PC-9 (cell line): ENCODE measurements at regions not wholly inside any gene's neighbourhood (a gene's known extent, or its start where the extent isn't known, plus 50 kb on each side); places are given as distances from the start of the nearest gene placed in this dataset.

Experiments
- BruUV-seq: library from RNA; stranded (reverse); fragments of 400-500 nt; replicated peaks from 2 replicates; lab custom pipeline; 2021; lab: Mats Ljungman, UMichigan
- CTCF ChIA-PET: fragments of 300-600 bp; sonication (Branson Sonifier 250); formaldehyde crosslinking; loops from one replicate; lab custom pipeline; 2022; ENCODE audit warnings: antibody characterized with exemption; lab: Charles Lee
- POLR2A ChIA-PET: fragments of 300-600 bp; sonication (Branson Sonifier 250); formaldehyde crosslinking; loops from one replicate; lab custom pipeline; 2022; ENCODE audit warnings: antibody characterized with exemption; ENCODE audit not compliant: unreplicated experiment; lab: Charles Lee
- DNase-seq, 2 experiments: peaks; one replicate each; pipeline versions ENCODE4 v3.0.0 to v3.0.0-alpha.2; 2015 to 2022; ENCODE audit warnings: mixed read lengths in 1 of 2
- H2AFZ ChIP-seq: fragments of 200-600 bp; sonication (generic); 2 replicates; pipeline ENCODE4 v1.8.1; 2017; ENCODE audit warnings: antibody characterized with exemption
- H3F3A ChIP-seq: fragments of 200-600 bp; sonication (generic); 2 replicates; pipeline ENCODE4 v1.8.1; 2017; ENCODE audit warnings: antibody characterized with exemption, mild to moderate bottlenecking, low read depth; ENCODE audit not compliant: insufficient read depth
- H3K27ac ChIP-seq: fragments of 200-600 bp; sonication (generic); 2 replicates; pipeline ENCODE4 v1.6.1; 2016; ENCODE audit warnings: mixed run types
- H3K27me3 ChIP-seq: fragments of 200-600 bp; sonication (generic); 2 replicates; pipeline ENCODE4 v1.6.1; 2016; ENCODE audit warnings: low read depth, mixed run types; ENCODE audit not compliant: insufficient read depth
- H3K36me3 ChIP-seq: fragments of 200-600 bp; sonication (generic); 2 replicates; pipeline ENCODE4 v1.6.1; 2016; ENCODE audit warnings: low read depth, mixed run types
- H3K4me1 ChIP-seq: fragments of 200-600 bp; sonication (generic); replicated peaks from 2 replicates; pipeline ENCODE4 v1.6.1; 2016; ENCODE audit warnings: mixed run types; ENCODE audit not compliant: insufficient read depth
- H3K4me2 ChIP-seq: fragments of 200-600 bp; sonication (generic); 2 replicates; pipeline ENCODE4 v1.6.1; 2017; ENCODE audit warnings: mixed run types
- H3K4me3 ChIP-seq: fragments of 200-600 bp; sonication (generic); 2 replicates; pipeline ENCODE4 v1.6.1; 2016; ENCODE audit warnings: mixed run types
- H3K79me2 ChIP-seq: fragments of 200-600 bp; sonication (generic); 2 replicates; pipeline ENCODE4 v1.6.1; 2017; ENCODE audit warnings: low read depth, mixed run types
- H3K9me2 ChIP-seq: fragments of 200-600 bp; sonication (generic); 2 replicates; pipeline ENCODE4 v1.8.1; 2017; ENCODE audit warnings: mild to moderate bottlenecking; ENCODE audit not compliant: insufficient read depth
- H3K9me3 ChIP-seq: fragments of 200-600 bp; sonication (generic); 2 replicates; pipeline ENCODE4 v1.8.1; 2016; ENCODE audit warnings: low read depth; ENCODE audit not compliant: insufficient read depth
- H4K20me1 ChIP-seq: fragments of 200-600 bp; sonication (generic); 2 replicates; pipeline ENCODE4 v1.8.1; 2017; ENCODE audit not compliant: insufficient read depth
- CTCF ChIP-seq: fragments of 200-600 bp; sonication (generic); conservative IDR thresholded peaks from 2 replicates; pipeline ENCODE4 v1.6.1; 2017; ENCODE audit warnings: mixed run types, antibody characterized with exemption, mild to moderate bottlenecking, moderate library complexity
- EZH2 ChIP-seq: fragments of 200-600 bp; sonication (generic); IDR thresholded peaks from 2 replicates; pipeline ENCODE4 v1.8.0; 2017; ENCODE audit warnings: antibody characterized with exemption, low read depth
- intact Hi-C: fragments of 100-400 bp; cut with micrococcal nuclease; formaldehyde crosslinking; loops from one replicate; pipeline ENCODE4 v1.10.0; 2022; ENCODE audit not compliant: unreplicated experiment

GRCh38 chr11:127628458-127628785 lies 627.9 kb upstream of the KIRREL3 start:
- ChIA-PET POLR2A (no interaction called here), CTCF (no interaction called here)
- Histone ChIP-seq H3K79me2 (no peaks in the 10 kb centered on the region), H3K9me3 (no peaks in the 10 kb centered on the region), H3K27me3 (no peaks in the 10 kb centered on the region), H3K4me2 (no peak overlapping the region), H3K4me3 (no peak overlapping the region), H3K9me2 (no peaks in the 10 kb centered on the region), H3K36me3 (no peaks in the 10 kb centered on the region), H3K27ac (no peak overlapping the region), H4K20me1 (no peaks in the 10 kb centered on the region), H3F3A (no peaks in the 10 kb centered on the region), H3K4me1 (no peaks in the 10 kb centered on the region), H2AFZ (no peak overlapping the region)
- TF ChIP-seq EZH2 (no peak), CTCF (no peak)
- no TSS peak for BruUV-seq
- DNase-seq, result no peak
- intact Hi-C loops, result no loop called here

DNA sequence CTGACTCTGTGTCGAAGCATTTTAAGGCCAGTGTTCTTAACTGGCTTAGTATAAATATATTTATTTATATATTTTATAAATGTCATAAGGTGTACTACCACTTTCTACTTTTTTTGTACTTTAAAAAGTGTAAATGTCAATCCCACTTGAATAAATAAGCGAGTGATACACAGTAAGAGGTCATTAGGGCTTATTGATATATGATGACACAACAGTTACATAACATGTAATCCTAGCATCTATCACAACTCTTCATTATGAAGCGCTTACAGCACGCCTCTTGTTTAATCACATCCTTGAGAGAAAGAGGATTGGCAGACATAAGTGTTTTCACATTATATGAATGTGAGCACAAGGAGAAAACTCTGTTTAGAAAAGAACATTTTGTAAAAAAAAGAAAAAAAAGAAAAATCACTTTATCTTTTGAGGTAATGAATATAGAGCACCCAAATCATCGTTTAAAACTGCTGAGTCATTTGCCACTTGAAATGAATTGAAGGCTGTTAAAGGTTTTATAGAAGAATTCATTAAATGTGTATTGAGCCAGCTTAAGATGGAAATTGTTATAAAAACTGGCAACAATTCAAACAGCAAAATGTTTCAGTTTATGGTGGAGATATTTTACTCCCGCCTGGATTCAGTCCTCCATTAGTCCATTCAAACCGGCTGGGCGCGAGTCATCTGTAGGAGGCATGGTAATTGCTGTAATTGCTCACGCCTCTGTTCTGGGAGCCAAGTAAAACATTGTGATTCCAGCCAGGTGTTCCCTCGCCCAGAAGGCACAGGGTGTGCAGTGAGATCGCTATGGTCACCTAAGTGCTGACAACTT lies 627.3 kb upstream of the KIRREL3 start:
- Histone ChIP-seq H3K4me3 (no peak overlapping the region), H3F3A (no peaks in the 10 kb centered on the region), H3K27ac (no peak overlapping the region), H3K36me3 (no peaks in the 10 kb centered on the region), H3K4me1 (no peaks in the 10 kb centered on the region), H2AFZ (no peak overlapping the region), H4K20me1 (no peaks in the 10 kb centered on the region), H3K9me3 (no peaks in the 10 kb centered on the region), H3K9me2 (no peaks in the 10 kb centered on the region), H3K27me3 (no peaks in the 10 kb centered on the region), H3K4me2 (no peak overlapping the region), H3K79me2 (no peaks in the 10 kb centered on the region)
- no peak for TF ChIP-seq EZH2
- TF ChIP-seq CTCF, result no peak
- no TSS peak for BruUV-seq
- CTCF ChIA-PET, result no interaction called here
- POLR2A ChIA-PET, result no interaction called here
- intact Hi-C loops, result no loop called here
- DNase-seq, result no peak

GRCh38 chr11:127627204-127627603 lies 626.6 kb upstream of the KIRREL3 start:
- H3K27ac ChIP-seq, result no peak overlapping the region
- no peak overlapping the region for H3K4me3 ChIP-seq
- no TSS peak for BruUV-seq
- no peak for DNase-seq
- H3K9me3 ChIP-seq, result no peaks in the 10 kb centered on the region
- CTCF ChIA-PET, result no interaction called here
- H4K20me1 ChIP-seq, result no peaks in the 10 kb centered on the region
- H3K36me3 ChIP-seq, result no peaks in the 10 kb centered on the region
- no peaks in the 10 kb centered on the region for H3K9me2 ChIP-seq
- H3K79me2 ChIP-seq, result no peaks in the 10 kb centered on the region
- intact Hi-C loops, result no loop called here
- no peaks in the 10 kb centered on the region for H3K27me3 ChIP-seq
- H3K4me2 ChIP-seq, result no peak overlapping the region
- no peaks in the 10 kb centered on the region for H3K4me1 ChIP-seq
- TF ChIP-seq CTCF (no peak), EZH2 (no peak)
- H3F3A ChIP-seq, result no peaks in the 10 kb centered on the region
- no peak overlapping the region for H2AFZ ChIP-seq
- POLR2A ChIA-PET, result no interaction called here
